ENCODE measurements at regions not wholly inside any gene's neighbourhood (a gene's known extent, or its start where the extent isn't known, plus 50 kb on each side); places are given as distances from the start of the nearest gene placed in this dataset.

- TF ChIP-seq, protein P1, sequence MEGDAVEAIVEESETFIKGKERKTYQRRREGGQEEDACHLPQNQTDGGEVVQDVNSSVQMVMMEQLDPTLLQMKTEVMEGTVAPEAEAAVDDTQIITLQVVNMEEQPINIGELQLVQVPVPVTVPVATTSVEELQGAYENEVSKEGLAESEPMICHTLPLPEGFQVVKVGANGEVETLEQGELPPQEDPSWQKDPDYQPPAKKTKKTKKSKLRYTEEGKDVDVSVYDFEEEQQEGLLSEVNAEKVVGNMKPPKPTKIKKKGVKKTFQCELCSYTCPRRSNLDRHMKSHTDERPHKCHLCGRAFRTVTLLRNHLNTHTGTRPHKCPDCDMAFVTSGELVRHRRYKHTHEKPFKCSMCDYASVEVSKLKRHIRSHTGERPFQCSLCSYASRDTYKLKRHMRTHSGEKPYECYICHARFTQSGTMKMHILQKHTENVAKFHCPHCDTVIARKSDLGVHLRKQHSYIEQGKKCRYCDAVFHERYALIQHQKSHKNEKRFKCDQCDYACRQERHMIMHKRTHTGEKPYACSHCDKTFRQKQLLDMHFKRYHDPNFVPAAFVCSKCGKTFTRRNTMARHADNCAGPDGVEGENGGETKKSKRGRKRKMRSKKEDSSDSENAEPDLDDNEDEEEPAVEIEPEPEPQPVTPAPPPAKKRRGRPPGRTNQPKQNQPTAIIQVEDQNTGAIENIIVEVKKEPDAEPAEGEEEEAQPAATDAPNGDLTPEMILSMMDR (IDR thresholded peaks at IDR 0.05), result no peak
- TF ChIP-seq POLR2A (IDR thresholded peaks at IDR 0.05), result no peak
- H3K4me1 ChIP-seq, result no peaks in the 10 kb centered on the region
- no peak for DNase-seq
- H3K9me3 ChIP-seq, result peaks cover 0 to 5% (median 0%) of the 10 kb centered on the region in 12 donors
- ATAC-seq, result no peak
- no peaks in the 10 kb centered on the region for H3K36me3 ChIP-seq
- no peaks in the 10 kb centered on the region for H3K27me3 ChIP-seq
- no peak overlapping the region for H3K4me3 ChIP-seq
- H3K27ac ChIP-seq, result no peak overlapping the region
- intact Hi-C loops (cut with DNase I), result no loop called here
These were observed 131.4 kb upstream of the EPHA7 start for GRCh38 chr6:93550551-93551276.

- no peak for ATAC-seq
- DNase-seq, result no peak
- intact Hi-C loops (cut with DNase I), result no loop called here
- TF ChIP-seq POLR2A (IDR thresholded peaks at IDR 0.05), result no peak
- TF ChIP-seq, protein P1 (IDR thresholded peaks at IDR 0.05), result no peak
- Histone ChIP-seq H3K36me3 (no peaks in the 10 kb centered on the region), H3K4me3 (no peak overlapping the region), H3K27me3 (no peaks in the 10 kb centered on the region), H3K4me1 (no peaks in the 10 kb centered on the region), H3K9me3 (peaks cover 0 to 5% (median 0%) of the 10 kb centered on the region in 12 donors), H3K27ac (no peak overlapping the region)
- WGBS, 4 donors, result 65 to 72% (median 69%) methylated on average over 2 of the region's 2 CpGs
These were observed 130.5 kb upstream of the EPHA7 start for GRCh38 chr6:93549868-93550267.

GRCh38 chr6:93524671-93525451 is 105.5 kb upstream of the EPHA7 start:
- Histone ChIP-seq H3K9me3 (peaks cover 0 to under 1% (median 0%) of the 10 kb centered on the region in 12 donors), H3K36me3 (no peaks in the 10 kb centered on the region), H3K27ac (no peak overlapping the region), H3K4me1 (no peaks in the 10 kb centered on the region), H3K4me3 (no peak overlapping the region), H3K27me3 (no peaks in the 10 kb centered on the region)
- no peak for ATAC-seq
- no peak for TF ChIP-seq POLR2A (IDR thresholded peaks at IDR 0.05)
- WGBS, 4 donors, result 78 to 86% (median 80%) methylated on average over 6 of the region's 6 CpGs
- DNase-seq, result no peak
- intact Hi-C loops (cut with DNase I), result no loop called here

DNA sequence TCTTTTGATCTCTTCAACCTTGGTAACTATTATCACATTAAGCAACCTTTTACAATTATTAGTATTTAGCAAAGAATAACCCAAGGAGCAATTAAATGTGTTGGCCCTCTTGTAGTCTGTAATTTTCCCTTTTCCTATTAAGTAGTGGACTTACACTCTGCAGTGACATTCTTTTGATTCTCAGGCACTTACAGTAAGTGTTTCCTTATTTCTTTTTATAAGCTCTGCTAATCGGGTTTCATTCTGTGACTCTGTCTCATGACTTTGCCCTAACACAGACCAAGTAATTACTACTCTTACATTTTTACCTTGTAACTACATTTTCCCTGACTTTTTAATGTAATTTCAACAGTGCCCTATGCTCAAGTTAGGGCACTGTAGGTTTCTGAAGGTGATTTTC is 104.0 kb upstream of the EPHA7 start:
- TF ChIP-seq, protein P1 (IDR thresholded peaks at IDR 0.05), result no peak
- no peak for TF ChIP-seq POLR2A (IDR thresholded peaks at IDR 0.05)
- DNase-seq (no peak), ATAC-seq (no peak)
- Histone ChIP-seq H3K36me3 (no peaks in the 10 kb centered on the region), H3K27me3 (no peaks in the 10 kb centered on the region), H3K4me3 (no peak overlapping the region), H3K4me1 (no peaks in the 10 kb centered on the region), H3K27ac (no peak overlapping the region), H3K9me3 (no peaks in the 10 kb centered on the region)
- intact Hi-C loops (cut with DNase I), result no loop called here
- 33 to 52% (median 39%) methylated on average over 1 of the region's 1 CpG for WGBS, 4 donors

All from heart left ventricle (tissue), 16 donors.